RWPE1 (cell line): ENCODE measurements at regions not wholly inside any gene's neighbourhood (a gene's known extent, or its start where the extent isn't known, plus 50 kb on each side); places are given as distances from the start of the nearest gene placed in this dataset.
"Not testable (repeated sequence)": the region's sequence is repeated elsewhere in the genome, so short reads cannot be mapped to it uniquely, and the experiment has no call there.

Source experiments
- CTCF ChIA-PET: fragments of 350-600 bp; sonication (Branson Sonifier 250); formaldehyde crosslinking; extraction: SDS; loops from one replicate; lab custom pipeline; 2021; lab: Yijun Ruan, JAX
- POLR2A ChIA-PET: fragments of 400-600 bp; formaldehyde crosslinking; extraction: SDS; loops from one replicate; lab custom pipeline; 2020; ENCODE audit warnings: antibody characterized with exemption; ENCODE audit not compliant: low non-redundant PET; lab: Yijun Ruan, JAX
- DNase-seq: peaks from one replicate; pipeline ENCODE4 v3.0.0; 2012; ENCODE audit warnings: low spot score
- H3K27ac ChIP-seq: fragments of 450-650 bp; 2 replicates; pipeline ENCODE4 v1.5.1; 2017
- TF ChIP-seq, protein P1 (sequence below): fragments of 450-650 bp; conservative IDR thresholded peaks from 2 replicates; pipeline ENCODE4 v1.5.1; 2017; ENCODE audit warnings: low read depth, mild to moderate bottlenecking

DNA sequence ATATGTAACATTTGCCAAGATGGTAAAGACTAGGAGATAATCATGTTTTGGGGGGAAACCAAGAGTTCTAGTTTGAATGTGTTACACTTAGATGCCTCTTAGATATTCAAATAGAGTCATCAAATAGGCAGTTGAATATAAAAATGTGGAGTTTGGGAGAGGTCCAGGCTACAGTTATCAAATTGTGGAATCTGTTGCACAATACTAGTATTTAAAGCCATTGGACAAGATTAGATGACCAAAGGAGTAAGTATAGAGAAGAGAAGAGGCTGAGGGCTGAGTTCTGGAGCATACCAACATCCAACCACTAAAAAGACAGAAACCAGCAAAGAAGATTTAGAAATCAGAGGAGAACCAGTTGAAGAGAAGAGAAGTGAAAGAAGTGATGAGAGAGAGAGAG, 72.7 kb downstream of the NAA11 start:
- DNase-seq: no peak
- TF ChIP-seq, protein P1, sequence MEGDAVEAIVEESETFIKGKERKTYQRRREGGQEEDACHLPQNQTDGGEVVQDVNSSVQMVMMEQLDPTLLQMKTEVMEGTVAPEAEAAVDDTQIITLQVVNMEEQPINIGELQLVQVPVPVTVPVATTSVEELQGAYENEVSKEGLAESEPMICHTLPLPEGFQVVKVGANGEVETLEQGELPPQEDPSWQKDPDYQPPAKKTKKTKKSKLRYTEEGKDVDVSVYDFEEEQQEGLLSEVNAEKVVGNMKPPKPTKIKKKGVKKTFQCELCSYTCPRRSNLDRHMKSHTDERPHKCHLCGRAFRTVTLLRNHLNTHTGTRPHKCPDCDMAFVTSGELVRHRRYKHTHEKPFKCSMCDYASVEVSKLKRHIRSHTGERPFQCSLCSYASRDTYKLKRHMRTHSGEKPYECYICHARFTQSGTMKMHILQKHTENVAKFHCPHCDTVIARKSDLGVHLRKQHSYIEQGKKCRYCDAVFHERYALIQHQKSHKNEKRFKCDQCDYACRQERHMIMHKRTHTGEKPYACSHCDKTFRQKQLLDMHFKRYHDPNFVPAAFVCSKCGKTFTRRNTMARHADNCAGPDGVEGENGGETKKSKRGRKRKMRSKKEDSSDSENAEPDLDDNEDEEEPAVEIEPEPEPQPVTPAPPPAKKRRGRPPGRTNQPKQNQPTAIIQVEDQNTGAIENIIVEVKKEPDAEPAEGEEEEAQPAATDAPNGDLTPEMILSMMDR: no peak
- H3K27ac ChIP-seq: no peak overlapping the region
- ChIA-PET CTCF (no interaction called here), POLR2A (no interaction called here)

- H3K27ac ChIP-seq: no peak overlapping the region
- POLR2A ChIA-PET: no interaction called here
- no peak for DNase-seq
- CTCF ChIA-PET: no interaction called here
- TF ChIP-seq, protein P1: no peak
These were observed 75.0 kb downstream of the NAA11 start for GRCh38 chr4:79250887-79251286.

DNA sequence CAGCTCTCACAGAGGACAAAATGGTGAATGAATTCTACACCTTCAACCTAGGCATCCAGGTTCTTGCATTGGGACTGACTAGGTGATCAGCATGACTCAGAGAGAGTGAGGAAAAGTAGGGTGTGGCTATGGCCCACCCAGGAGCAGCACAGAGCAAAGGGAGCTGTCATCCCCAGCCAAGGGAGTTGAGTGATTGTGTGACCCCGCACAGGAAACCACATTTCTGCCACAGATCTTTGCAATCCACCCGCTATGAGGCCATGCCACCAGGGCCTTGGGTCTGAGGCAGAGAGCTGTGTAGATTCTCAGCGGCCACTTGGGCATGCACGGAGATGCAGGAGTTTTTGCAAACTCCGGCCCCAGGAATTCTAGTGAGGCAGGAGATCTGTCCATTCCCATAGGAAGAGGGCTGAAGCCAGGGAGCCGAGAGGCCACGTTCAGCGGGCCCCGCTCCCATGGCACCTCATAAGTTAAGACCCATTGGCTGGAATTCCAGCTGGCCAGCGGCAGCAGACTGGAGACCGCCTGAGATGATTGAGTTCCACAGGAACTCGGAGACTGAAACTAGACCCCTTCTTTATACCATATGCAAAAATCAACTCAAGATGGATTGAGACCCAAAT, 75.9 kb downstream of the NAA11 start:
- ChIA-PET POLR2A (no interaction called here), CTCF (no interaction called here)
- H3K27ac ChIP-seq: no peak overlapping the region
- TF ChIP-seq, protein P1: no peak
- no peak for DNase-seq

DNA sequence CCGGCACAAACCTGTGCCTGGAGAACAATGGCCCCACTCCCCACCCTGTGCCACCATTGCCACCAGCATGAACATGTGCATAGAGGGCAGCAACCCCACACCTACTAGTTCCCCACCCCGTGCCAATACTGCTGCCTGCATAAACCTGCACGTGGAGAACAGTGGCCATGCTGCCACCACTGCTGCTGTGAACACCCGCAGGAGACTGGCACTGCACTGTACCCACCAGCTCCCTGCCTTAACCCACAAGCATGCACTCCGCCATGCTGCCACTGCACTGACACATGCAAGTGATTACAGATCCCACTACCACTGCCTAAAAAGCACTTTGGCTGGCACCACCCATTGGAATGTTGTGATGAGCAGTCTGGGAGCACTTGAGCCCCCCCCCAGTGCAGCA, 77.3 kb downstream of the NAA11 start:
- CTCF ChIA-PET: no interaction called here
- POLR2A ChIA-PET: no interaction called here
- DNase-seq: no peak
- no peak overlapping the region for H3K27ac ChIP-seq
- TF ChIP-seq, protein P1: no peak

DNA sequence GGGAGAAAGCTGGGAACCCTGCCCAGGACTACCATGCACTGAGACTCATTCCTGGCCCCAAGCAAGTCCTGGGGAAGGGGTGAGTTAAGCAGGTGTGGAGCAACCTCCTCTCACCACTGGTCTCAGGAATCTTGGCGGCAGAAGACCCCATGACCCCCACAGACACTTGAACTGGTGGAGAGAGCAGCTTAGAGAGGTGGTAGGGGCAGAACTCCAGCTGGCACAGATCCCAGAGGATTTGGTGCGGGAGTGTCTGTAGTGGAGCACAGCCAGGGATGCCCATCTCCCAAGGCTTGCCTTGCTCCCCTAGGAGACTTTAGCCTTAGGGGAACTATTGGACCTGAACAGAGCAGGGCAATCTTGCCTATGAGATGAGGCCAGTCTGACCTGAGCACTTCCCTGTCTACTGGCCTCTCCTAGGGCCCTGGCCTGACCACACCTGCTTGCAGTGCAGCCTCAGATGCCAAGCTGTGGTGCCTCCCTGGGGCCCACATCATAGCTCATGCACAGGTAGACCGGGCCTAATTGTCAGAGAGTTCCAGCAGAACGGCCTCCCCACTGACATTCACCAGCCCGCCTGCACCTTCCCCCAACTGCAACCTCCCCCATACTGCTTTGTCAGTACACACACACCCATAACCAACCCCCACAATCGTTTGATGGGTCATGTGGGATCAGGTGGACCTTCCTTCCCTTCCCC, 78.0 kb downstream of the NAA11 start:
- no peak for DNase-seq
- no peak overlapping the region for H3K27ac ChIP-seq
- TF ChIP-seq, protein P1: no peak
- ChIA-PET POLR2A (no interaction called here), CTCF (no interaction called here)

GRCh38 chr4:79245200-79245940, 80.5 kb downstream of the NAA11 start:
- CTCF ChIA-PET, H3K27ac ChIP-seq, DNase-seq, POLR2A ChIA-PET: not testable (repeated sequence)

DNA sequence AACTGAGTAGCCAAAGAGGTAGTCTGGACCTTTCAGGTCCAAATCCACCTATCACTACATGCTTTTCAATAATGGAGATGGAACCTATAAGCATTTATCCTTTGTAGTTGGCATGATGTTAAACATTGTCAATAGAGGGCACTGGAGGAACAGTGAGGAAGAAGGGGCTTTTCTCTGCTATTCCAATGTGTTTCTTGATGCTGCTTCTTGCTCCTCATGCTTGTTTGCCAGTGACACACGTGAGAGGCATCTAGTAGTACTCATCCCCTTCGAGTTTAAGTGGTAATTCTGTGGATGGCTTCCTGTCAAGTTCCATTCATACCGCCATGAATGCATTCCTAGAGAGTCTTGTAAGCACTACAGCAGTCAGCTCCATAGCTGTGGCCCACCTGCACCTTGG, 84.0 kb downstream of the NAA11 start:
- ChIA-PET CTCF (interaction anchor here (0.6 kb wide), 1 partner anchor 581 kb away, joined by 3 read pairs; no protein-coding TSS in a partner anchor), POLR2A (no interaction called here)
- H3K27ac ChIP-seq: no peak overlapping the region
- TF ChIP-seq, protein P1: no peak
- DNase-seq: no peak
